ENCODE measurements at regions not wholly inside any gene's neighbourhood (a gene's known extent, or its start where the extent isn't known, plus 50 kb on each side); places are given as distances from the start of the nearest gene placed in this dataset.

DNA sequence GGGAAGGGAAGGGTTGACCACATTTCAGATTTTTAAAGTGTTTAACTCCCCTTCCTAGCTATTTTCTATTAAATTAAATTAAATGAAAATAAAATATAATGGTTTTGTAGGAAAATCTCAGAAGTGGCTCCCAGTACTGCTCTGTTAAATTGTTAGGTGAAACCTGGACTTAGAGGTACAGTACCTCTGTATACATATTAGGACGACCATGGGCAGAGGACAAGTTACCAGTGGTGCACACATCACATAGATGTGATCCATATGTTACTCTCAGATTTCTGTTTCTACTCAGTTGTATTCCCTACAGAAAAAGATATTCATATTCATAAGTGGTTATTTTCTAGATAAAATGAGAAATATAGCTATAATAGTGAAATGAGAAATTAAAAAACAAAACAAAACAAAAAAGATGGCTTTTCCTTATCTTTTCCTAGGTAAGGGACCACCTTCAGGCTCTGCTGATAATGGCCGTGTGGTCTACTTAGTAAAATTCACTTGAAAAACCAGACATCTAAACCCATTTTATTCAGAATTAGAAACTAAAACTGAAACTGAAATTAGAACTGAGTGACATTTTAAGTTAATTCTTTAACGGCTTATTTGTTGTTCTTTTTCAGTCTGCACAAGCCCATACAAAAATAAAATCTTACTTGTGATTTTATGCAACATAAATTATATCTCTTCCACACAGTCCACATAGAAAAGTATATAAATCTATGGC lies 832.5 kb upstream of the CHAC2 start:
- TF ChIP-seq, protein P1, sequence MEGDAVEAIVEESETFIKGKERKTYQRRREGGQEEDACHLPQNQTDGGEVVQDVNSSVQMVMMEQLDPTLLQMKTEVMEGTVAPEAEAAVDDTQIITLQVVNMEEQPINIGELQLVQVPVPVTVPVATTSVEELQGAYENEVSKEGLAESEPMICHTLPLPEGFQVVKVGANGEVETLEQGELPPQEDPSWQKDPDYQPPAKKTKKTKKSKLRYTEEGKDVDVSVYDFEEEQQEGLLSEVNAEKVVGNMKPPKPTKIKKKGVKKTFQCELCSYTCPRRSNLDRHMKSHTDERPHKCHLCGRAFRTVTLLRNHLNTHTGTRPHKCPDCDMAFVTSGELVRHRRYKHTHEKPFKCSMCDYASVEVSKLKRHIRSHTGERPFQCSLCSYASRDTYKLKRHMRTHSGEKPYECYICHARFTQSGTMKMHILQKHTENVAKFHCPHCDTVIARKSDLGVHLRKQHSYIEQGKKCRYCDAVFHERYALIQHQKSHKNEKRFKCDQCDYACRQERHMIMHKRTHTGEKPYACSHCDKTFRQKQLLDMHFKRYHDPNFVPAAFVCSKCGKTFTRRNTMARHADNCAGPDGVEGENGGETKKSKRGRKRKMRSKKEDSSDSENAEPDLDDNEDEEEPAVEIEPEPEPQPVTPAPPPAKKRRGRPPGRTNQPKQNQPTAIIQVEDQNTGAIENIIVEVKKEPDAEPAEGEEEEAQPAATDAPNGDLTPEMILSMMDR (IDR thresholded peaks at IDR 0.05; ENCODE audit: low read length), result no peak
- no peak for TF ChIP-seq EZH2 (optimal IDR thresholded peaks at IDR 0.05; ENCODE audit: low read depth, low read length)
